HEK293T (cell line): ENCODE measurements at regions not wholly inside any gene's neighbourhood (a gene's known extent, or its start where the extent isn't known, plus 50 kb on each side); places are given as distances from the start of the nearest gene placed in this dataset.

ENCODE experiments used
- ARNT ChIP-seq: fragments of 450-650 bp; IDR thresholded peaks from 2 replicates; pipeline ENCODE4 v1.6.1; 2017; ENCODE audit warnings: mild to moderate bottlenecking
- ELF4 ChIP-seq: fragments of 450-650 bp; IDR thresholded peaks from 2 replicates; pipeline ENCODE4 v1.6.1; 2017; ENCODE audit warnings: antibody characterized with exemption
- FOXK2 ChIP-seq: fragments of 450-650 bp; IDR thresholded peaks from 2 replicates; pipeline ENCODE4 v1.6.1; 2016; ENCODE audit warnings: mild to moderate bottlenecking
- FOXM1 ChIP-seq: fragments of 450-650 bp; IDR thresholded peaks from 2 replicates; pipeline ENCODE4 v1.6.1; 2017; ENCODE audit warnings: mild to moderate bottlenecking, borderline replicate concordance
- HDGF ChIP-seq: fragments of 450-650 bp; IDR thresholded peaks from 2 replicates; pipeline ENCODE4 v1.6.1; 2017; ENCODE audit warnings: antibody characterized with exemption, borderline replicate concordance
- SP1 ChIP-seq: fragments of 450-650 bp; IDR thresholded peaks from 2 replicates; pipeline ENCODE4 v1.6.1; 2017
- TARDBP ChIP-seq: fragments of 450-650 bp; IDR thresholded peaks from 2 replicates; pipeline ENCODE4 v1.6.1; 2016
- ZNF384 ChIP-seq: fragments of 450-650 bp; IDR thresholded peaks from 2 replicates; pipeline ENCODE4 v1.6.1; 2016

DNA sequence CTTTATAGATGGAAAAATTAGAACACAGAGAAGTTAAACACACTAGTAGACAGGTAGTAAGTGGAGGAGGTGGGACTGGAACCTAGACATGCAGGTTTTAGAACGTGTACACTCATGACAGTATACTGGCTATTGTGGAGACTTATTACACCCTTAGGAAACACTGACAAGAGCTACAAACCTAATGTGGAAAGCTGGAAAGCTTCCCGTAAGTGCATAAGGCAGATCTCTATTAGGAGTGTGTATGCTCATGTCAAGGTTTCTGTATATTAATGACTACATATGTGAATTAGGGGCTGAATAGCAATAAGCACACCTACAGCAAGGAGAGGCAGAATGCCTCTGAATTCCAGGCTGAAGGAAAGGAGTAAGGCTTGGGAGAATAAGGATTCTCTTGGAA is 82.6 kb upstream of the SLC24A5 start:
- TF ChIP-seq TARDBP (no peak), ZNF384 (no peak), ARNT (no peak), SP1 (no peak), FOXM1 (no peak), FOXK2 (no peak), HDGF (no peak), ELF4 (no peak)
